Right ventricle myocardium superior (tissue), 1 donor: ENCODE measurements at regions not wholly inside any gene's neighbourhood (a gene's known extent, or its start where the extent isn't known, plus 50 kb on each side); places are given as distances from the start of the nearest gene placed in this dataset.
A peak's percentile ranks its signal among the peaks of the same experiment; 100 is the strongest.

Source experiments
- ATAC-seq: fragments of 200-7000 bp; cut with Tn5 transposase; one replicate; pipeline ENCODE4 v1.9.1; 2020; ENCODE audit warnings: mild to moderate bottlenecking; ENCODE audit not compliant: poor library complexity
- DNase-seq: peaks from one replicate; pipeline ENCODE4 v3.0.0-alpha.2; 2020
- intact Hi-C: fragments of 100-400 bp; cut with DNase I; formaldehyde crosslinking; loops from one replicate; pipeline ENCODE4 v1.11.2; 2022
- donor health status: DM: no; HTN: yes; CAD: no; lungs with severe emphysema.

DNA sequence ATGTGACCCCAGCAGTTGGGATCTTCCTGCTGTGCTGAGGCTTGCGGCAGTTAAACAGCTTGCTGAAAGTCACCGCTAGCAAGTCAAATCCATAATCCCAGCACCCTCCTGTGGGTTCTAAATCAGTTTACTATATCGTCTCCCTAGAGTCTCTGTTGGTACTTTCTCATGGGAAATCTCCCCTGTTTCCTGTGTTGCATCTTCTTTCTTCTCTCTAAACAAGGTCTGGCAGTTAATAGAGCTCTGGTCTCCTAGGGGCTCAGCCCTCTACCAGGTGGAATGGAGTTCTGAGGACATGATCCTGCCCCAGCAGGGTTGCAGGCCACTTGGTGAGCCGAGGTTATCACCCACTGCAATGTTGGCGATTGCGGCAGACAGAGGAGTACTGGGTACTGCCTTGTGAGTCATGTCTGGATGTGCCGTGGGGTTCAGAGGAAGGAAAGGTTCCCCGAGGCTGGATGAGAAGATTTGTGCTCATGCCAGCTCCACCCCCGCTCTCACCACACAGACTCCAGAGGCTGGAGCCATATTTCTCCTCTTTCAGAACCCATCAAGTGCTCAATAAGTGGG is 59.4 kb upstream of the SIX2 start:
- no peak for DNase-seq
- no peak for ATAC-seq
- intact Hi-C loops: no loop called here

DNA sequence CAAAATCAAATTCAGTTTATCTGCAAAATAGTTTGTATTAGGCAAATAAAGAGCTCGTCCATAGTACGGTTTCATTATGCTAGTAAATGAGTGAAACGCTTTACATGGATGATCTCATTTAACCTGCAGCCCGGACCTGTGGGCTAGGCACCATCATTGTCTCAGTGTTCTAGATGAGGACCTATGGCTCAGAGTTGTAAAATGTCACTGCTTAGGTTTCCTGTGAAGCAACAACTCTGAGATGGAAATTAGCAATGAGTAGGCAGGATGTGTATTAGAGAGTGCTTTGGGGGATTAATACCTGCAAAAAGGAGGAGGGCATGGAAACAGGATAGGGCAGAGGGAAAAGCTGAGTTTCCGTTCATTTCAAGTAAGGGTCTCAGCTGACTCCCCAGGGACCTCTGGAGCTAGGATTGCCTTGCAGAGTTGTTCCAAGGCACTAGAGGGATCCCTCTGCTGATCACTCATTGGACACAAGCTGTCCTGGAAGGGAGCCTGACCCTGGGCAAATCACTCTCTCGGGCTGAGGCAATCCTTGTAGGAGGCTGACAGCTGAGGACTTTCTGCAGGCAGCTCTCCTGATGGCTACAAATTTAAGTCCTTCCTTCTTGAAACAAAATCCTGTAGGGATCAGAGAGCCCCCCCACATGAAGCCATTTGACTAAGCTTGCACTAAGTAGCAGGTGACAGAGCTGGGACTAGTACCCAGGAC is 58.8 kb upstream of the SIX2 start:
- intact Hi-C loops: no loop called here
- ATAC-seq: peak; percentile 39
- no peak for DNase-seq
